SK-N-SH treated with all-trans-retinoic acid at 6 μM for 48 hours (cell line): ENCODE measurements at regions not wholly inside any gene's neighbourhood (a gene's known extent, or its start where the extent isn't known, plus 50 kb on each side); places are given as distances from the start of the nearest gene placed in this dataset.
A peak's percentile ranks its signal among the peaks of the same experiment; 100 is the strongest.

Experiments
- ATAC-seq: fragments of 200-7000 bp; cut with Tn5 transposase; 3 replicates; pipeline ENCODE4 v1.9.1; 2020; ENCODE audit warnings: mild to moderate bottlenecking, moderate library complexity
- ARNTL ChIP-seq: fragments of 450-650 bp; formaldehyde crosslinking; IDR thresholded peaks from 2 replicates; pipeline ENCODE4 v1.5.0; 2020; ENCODE audit warnings: low read depth, mild to moderate bottlenecking, moderate library complexity, borderline replicate concordance
- BACH2 ChIP-seq: fragments of 250-450 bp; sonication (Bioruptor Pico); IDR thresholded peaks from 2 replicates; pipeline ENCODE4 v1.9.0; 2021; ENCODE audit warnings: mild to moderate bottlenecking, borderline replicate concordance
- CSDC2 ChIP-seq: fragments of 250-450 bp; sonication (Bioruptor Pico); IDR thresholded peaks from 2 replicates; pipeline ENCODE4 v1.5.0; 2020; ENCODE audit warnings: mild to moderate bottlenecking, moderate library complexity
- ESRRG ChIP-seq: fragments of 250-450 bp; sonication (Bioruptor Pico); IDR thresholded peaks from 2 replicates; pipeline ENCODE4 v1.6.1; 2021; ENCODE audit warnings: mild to moderate bottlenecking
- GLIS3 ChIP-seq: fragments of 250-450 bp; sonication (Bioruptor Pico); IDR thresholded peaks from 2 replicates; pipeline ENCODE4 v1.5.0; 2020; ENCODE audit warnings: mild to moderate bottlenecking, moderate library complexity
- ISL1 ChIP-seq: fragments of 250-450 bp; sonication (Bioruptor Pico); IDR thresholded peaks from 2 replicates; pipeline ENCODE4 v2.1.2; 2022; ENCODE audit warnings: mild to moderate bottlenecking, moderate library complexity
- OSR1 ChIP-seq: fragments of 250-450 bp; sonication (Bioruptor Pico); IDR thresholded peaks from 2 replicates; pipeline ENCODE4 v1.8.0; 2022; ENCODE audit warnings: moderate library complexity, mild to moderate bottlenecking, inconsistent platforms
- PPARA ChIP-seq: fragments of 250-450 bp; sonication (Bioruptor Pico); IDR thresholded peaks from 2 replicates; pipeline ENCODE4 v1.5.0; 2020; ENCODE audit warnings: mild to moderate bottlenecking, borderline replicate concordance
- RARB ChIP-seq: fragments of 250-450 bp; sonication (Bioruptor Pico); IDR thresholded peaks from 2 replicates; pipeline ENCODE4 v1.8.0; 2021; ENCODE audit warnings: mild to moderate bottlenecking, moderate library complexity
- SNAI2 ChIP-seq: fragments of 250-450 bp; sonication (Bioruptor Pico); IDR thresholded peaks from 2 replicates; pipeline ENCODE4 v1.5.0; 2020; ENCODE audit warnings: mild to moderate bottlenecking, moderate library complexity
- TCF4 ChIP-seq: fragments of 250-450 bp; sonication (Bioruptor Pico); IDR thresholded peaks from 2 replicates; pipeline ENCODE4 v1.8.0; 2021; ENCODE audit warnings: mild to moderate bottlenecking, moderate library complexity, borderline replicate concordance
- TOX ChIP-seq: fragments of 250-450 bp; sonication (Bioruptor Pico); IDR thresholded peaks from 2 replicates; pipeline ENCODE4 v1.8.0; 2021; ENCODE audit warnings: mild to moderate bottlenecking, moderate library complexity, borderline replicate concordance
- ZC3H10 ChIP-seq: fragments of 250-450 bp; sonication (Bioruptor Pico); IDR thresholded peaks from 2 replicates; pipeline ENCODE4 v1.5.1; 2021; ENCODE audit warnings: mild to moderate bottlenecking, moderate library complexity
- ZFP3 ChIP-seq: fragments of 250-450 bp; sonication (Bioruptor Pico); IDR thresholded peaks from 2 replicates; pipeline ENCODE4 v1.5.0; 2020; ENCODE audit warnings: mild to moderate bottlenecking, moderate library complexity
- ZFP30 ChIP-seq: fragments of 450-650 bp; formaldehyde crosslinking; IDR thresholded peaks from 2 replicates; pipeline ENCODE4 v1.5.0; 2022; ENCODE audit warnings: mild to moderate bottlenecking, moderate library complexity
- ZNF565 ChIP-seq: fragments of 450-650 bp; formaldehyde crosslinking; conservative IDR thresholded peaks from 2 replicates; pipeline ENCODE4 v1.5.0; 2020; ENCODE audit warnings: low read depth, mild to moderate bottlenecking, moderate library complexity
- ZNF70 ChIP-seq: fragments of 450-650 bp; formaldehyde crosslinking; IDR thresholded peaks from 2 replicates; pipeline ENCODE4 v1.5.0; 2020; ENCODE audit warnings: mild to moderate bottlenecking, moderate library complexity
- ZNF8 ChIP-seq: fragments of 450-650 bp; formaldehyde crosslinking; IDR thresholded peaks from 2 replicates; pipeline ENCODE4 v1.5.0; 2020; ENCODE audit warnings: mild to moderate bottlenecking, moderate library complexity
- TF ChIP-seq, protein P1 (sequence below): fragments of 250-450 bp; sonication (Bioruptor Pico); IDR thresholded peaks from 2 replicates; pipeline ENCODE4 v1.5.0; 2020; ENCODE audit warnings: mild to moderate bottlenecking, moderate library complexity
- TF ChIP-seq, protein P2 (sequence below): fragments of 250-450 bp; sonication (Bioruptor Pico); IDR thresholded peaks from 2 replicates; pipeline ENCODE4 v1.5.1; 2020; ENCODE audit warnings: low read depth, mild to moderate bottlenecking, moderate library complexity
- TF ChIP-seq, protein P3 (sequence below): fragments of 250-450 bp; sonication (Bioruptor Pico); IDR thresholded peaks from 2 replicates; pipeline ENCODE4 v1.8.0; 2021; ENCODE audit warnings: low read depth, mild to moderate bottlenecking, moderate library complexity, borderline replicate concordance
- TF ChIP-seq, protein P4 (sequence below): fragments of 250-450 bp; sonication (Bioruptor Pico); IDR thresholded peaks from 2 replicates; pipeline ENCODE4 v1.8.0; 2020; ENCODE audit warnings: mild to moderate bottlenecking, moderate library complexity, borderline replicate concordance
- TF ChIP-seq, protein P5 (sequence below): fragments of 250-450 bp; sonication (Bioruptor Pico); IDR thresholded peaks from 2 replicates; pipeline ENCODE4 v1.5.1; 2021; ENCODE audit warnings: mild to moderate bottlenecking, moderate library complexity

DNA sequence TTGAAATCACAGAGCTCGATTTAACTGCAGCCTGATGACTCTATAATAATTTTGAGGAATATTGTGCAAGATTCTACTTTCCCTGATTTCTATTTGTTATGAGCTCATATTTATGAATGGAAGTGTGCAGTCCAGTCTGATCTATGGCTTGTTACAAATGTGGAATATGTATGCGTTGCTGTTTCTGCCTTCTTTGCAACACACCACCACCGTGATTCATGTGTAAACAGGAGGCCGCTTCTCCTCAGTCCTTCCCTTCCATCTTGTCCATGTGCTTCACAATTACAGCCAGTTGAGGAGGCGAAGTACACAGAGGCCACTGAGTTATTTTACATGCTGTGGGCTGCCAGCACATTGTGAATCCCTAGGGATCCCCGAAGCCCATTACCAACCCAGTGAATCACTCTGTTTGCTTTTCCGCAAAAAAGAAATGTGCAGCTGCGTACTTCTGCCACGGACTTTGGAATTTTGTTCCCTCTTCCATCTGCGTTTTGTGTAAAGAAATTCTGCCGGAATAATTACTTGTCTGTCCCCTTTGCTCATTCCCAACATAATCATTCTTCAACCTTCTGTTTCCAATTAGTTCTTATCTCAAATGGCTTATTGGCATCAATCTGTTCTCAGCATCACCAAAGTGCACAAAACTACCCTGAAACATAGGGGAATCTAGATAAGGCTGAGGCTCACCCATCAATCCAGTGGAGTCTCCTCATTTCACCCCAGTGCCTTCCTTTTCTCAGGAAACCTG lies 551.6 kb upstream of the CITED2 start:
- TF ChIP-seq RARB (CRISPR knock-in tag) (peak; percentile 21; the same call in 1 of the 2 replicates), TCF4 (CRISPR knock-in tag) (peak; percentile 92), ZNF565 (CRISPR knock-in tag) (no peak), ZC3H10 (CRISPR knock-in tag) (no peak), CSDC2 (CRISPR knock-in tag) (peak; percentile 76; the same call in 1 of the 2 replicates), ARNTL (no peak), ZNF70 (CRISPR knock-in tag) (no peak), ZFP3 (peak; percentile 63; the same call in 1 of the 2 replicates), GLIS3 (CRISPR knock-in tag) (no peak), BACH2 (CRISPR knock-in tag) (no peak), ISL1 (peak; percentile 75), ZNF8 (CRISPR knock-in tag) (no peak), PPARA (no peak), ESRRG (CRISPR knock-in tag) (no peak), SNAI2 (CRISPR knock-in tag) (0 out of 2 replicates have a peak, but pooled peaks have one; percentile 37), OSR1 (no peak), ZFP30 (no peak), TOX (CRISPR knock-in tag) (no peak)
- TF ChIP-seq, protein P1, sequence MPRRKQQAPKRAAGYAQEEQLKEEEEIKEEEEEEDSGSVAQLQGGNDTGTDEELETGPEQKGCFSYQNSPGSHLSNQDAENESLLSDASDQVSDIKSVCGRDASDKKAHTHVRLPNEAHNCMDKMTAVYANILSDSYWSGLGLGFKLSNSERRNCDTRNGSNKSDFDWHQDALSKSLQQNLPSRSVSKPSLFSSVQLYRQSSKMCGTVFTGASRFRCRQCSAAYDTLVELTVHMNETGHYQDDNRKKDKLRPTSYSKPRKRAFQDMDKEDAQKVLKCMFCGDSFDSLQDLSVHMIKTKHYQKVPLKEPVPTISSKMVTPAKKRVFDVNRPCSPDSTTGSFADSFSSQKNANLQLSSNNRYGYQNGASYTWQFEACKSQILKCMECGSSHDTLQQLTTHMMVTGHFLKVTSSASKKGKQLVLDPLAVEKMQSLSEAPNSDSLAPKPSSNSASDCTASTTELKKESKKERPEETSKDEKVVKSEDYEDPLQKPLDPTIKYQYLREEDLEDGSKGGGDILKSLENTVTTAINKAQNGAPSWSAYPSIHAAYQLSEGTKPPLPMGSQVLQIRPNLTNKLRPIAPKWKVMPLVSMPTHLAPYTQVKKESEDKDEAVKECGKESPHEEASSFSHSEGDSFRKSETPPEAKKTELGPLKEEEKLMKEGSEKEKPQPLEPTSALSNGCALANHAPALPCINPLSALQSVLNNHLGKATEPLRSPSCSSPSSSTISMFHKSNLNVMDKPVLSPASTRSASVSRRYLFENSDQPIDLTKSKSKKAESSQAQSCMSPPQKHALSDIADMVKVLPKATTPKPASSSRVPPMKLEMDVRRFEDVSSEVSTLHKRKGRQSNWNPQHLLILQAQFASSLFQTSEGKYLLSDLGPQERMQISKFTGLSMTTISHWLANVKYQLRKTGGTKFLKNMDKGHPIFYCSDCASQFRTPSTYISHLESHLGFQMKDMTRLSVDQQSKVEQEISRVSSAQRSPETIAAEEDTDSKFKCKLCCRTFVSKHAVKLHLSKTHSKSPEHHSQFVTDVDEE (CRISPR knock-in tag) = peak; percentile 84
- TF ChIP-seq, protein P2, sequence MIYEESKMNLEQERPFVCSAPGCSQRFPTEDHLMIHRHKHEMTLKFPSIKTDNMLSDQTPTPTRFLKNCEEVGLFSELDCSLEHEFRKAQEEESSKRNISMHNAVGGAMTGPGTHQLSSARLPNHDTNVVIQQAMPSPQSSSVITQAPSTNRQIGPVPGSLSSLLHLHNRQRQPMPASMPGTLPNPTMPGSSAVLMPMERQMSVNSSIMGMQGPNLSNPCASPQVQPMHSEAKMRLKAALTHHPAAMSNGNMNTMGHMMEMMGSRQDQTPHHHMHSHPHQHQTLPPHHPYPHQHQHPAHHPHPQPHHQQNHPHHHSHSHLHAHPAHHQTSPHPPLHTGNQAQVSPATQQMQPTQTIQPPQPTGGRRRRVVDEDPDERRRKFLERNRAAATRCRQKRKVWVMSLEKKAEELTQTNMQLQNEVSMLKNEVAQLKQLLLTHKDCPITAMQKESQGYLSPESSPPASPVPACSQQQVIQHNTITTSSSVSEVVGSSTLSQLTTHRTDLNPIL = no peak
- TF ChIP-seq, protein P3, sequence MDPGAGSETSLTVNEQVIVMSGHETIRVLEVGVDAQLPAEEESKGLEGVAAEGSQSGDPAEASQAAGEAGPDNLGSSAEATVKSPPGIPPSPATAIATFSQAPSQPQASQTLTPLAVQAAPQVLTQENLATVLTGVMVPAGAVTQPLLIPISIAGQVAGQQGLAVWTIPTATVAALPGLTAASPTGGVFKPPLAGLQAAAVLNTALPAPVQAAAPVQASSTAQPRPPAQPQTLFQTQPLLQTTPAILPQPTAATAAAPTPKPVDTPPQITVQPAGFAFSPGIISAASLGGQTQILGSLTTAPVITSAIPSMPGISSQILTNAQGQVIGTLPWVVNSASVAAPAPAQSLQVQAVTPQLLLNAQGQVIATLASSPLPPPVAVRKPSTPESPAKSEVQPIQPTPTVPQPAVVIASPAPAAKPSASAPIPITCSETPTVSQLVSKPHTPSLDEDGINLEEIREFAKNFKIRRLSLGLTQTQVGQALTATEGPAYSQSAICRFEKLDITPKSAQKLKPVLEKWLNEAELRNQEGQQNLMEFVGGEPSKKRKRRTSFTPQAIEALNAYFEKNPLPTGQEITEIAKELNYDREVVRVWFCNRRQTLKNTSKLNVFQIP (CRISPR knock-in tag) = no peak
- TF ChIP-seq, protein P4, sequence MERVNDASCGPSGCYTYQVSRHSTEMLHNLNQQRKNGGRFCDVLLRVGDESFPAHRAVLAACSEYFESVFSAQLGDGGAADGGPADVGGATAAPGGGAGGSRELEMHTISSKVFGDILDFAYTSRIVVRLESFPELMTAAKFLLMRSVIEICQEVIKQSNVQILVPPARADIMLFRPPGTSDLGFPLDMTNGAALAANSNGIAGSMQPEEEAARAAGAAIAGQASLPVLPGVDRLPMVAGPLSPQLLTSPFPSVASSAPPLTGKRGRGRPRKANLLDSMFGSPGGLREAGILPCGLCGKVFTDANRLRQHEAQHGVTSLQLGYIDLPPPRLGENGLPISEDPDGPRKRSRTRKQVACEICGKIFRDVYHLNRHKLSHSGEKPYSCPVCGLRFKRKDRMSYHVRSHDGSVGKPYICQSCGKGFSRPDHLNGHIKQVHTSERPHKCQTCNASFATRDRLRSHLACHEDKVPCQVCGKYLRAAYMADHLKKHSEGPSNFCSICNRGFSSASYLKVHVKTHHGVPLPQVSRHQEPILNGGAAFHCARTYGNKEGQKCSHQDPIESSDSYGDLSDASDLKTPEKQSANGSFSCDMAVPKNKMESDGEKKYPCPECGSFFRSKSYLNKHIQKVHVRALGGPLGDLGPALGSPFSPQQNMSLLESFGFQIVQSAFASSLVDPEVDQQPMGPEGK (CRISPR knock-in tag) = no peak
- TF ChIP-seq, protein P5, sequence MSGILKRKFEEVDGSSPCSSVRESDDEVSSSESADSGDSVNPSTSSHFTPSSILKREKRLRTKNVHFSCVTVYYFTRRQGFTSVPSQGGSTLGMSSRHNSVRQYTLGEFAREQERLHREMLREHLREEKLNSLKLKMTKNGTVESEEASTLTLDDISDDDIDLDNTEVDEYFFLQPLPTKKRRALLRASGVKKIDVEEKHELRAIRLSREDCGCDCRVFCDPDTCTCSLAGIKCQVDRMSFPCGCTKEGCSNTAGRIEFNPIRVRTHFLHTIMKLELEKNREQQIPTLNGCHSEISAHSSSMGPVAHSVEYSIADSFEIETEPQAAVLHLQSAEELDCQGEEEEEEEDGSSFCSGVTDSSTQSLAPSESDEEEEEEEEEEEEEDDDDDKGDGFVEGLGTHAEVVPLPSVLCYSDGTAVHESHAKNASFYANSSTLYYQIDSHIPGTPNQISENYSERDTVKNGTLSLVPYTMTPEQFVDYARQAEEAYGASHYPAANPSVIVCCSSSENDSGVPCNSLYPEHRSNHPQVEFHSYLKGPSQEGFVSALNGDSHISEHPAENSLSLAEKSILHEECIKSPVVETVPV (CRISPR knock-in tag) = peak; percentile 46; the same call in 1 of the 2 replicates
- TF ChIP-seq, all 23 proteins: peak for 8
- peak; percentile 56 for ATAC-seq

DNA sequence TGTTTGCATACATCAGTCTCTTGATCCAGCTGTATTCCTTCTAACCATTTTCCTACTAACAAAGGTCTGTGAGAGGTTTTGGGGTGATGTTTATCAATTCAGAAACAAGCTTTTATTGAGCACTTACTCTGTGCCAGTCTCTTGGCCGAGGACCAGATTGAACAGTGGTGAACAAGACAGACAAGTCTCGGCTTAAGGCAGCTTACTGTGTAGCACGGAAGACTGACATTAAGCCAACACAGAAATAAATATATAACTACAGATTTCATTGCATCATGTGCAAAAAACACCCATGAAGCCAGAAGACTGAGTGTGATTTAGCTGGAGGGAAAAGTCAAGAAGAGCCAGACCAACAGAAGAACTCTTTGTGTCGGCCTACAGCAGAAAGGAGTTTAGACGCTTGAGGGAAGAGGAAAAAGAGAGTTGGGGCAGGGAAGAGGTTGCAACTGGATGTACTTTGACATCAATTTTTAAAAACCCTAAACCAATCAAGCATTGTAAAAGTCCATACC lies 549.6 kb upstream of the CITED2 start:
- no peak for ATAC-seq
- TF ChIP-seq ZFP30 (no peak), ZNF70 (CRISPR knock-in tag) (no peak), BACH2 (CRISPR knock-in tag) (no peak), ZC3H10 (CRISPR knock-in tag) (no peak), ARNTL (no peak), OSR1 (no peak), SNAI2 (CRISPR knock-in tag) (no peak), ISL1 (no peak), GLIS3 (CRISPR knock-in tag) (no peak), CSDC2 (CRISPR knock-in tag) (no peak), ZNF565 (CRISPR knock-in tag) (no peak), TOX (CRISPR knock-in tag) (no peak)
- TF ChIP-seq, protein P4 (CRISPR knock-in tag) = no peak
- TF ChIP-seq, protein P5 (CRISPR knock-in tag) = no peak
- TF ChIP-seq, protein P2 = no peak
